ENCODE measurements at regions not wholly inside any gene's neighbourhood (a gene's known extent, or its start where the extent isn't known, plus 50 kb on each side); places are given as distances from the start of the nearest gene placed in this dataset.

DNA sequence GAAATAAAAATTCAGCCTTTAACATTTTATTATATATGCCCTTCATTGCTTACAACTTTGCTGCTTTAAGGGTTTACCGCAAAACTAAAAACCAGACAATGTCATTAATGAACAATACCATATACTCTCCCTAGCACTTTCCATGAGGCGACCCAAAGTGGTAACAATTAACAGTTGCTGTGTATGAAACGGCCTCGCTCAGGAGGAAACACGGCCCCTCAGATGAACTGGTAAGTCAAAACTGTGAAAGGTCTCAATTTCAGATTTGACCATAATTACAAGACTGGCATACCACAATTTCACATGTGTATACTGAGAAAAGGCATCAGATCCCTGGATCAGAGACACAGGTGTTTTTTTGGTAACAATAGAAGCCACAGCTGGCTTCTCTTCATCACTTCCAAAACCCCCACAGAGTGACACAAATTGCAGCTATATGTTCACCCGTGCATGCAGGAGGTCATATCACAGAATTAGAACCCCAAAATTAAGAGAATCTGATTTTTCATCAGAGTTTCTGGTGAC lies 611.9 kb upstream of the ADAMTS5 start:
- intact Hi-C loops (cut with micrococcal nuclease; ENCODE audit: unreplicated experiment): no loop called here
- BruUV-seq (replicated peaks): no TSS peak
- Histone ChIP-seq H3K36me3 (ENCODE audit: control insufficient read depth, insufficient read depth, low read length) (no peaks in the 10 kb centered on the region), H3K4me1 (ENCODE audit: control insufficient read depth, insufficient read depth, low read length) (no peaks in the 10 kb centered on the region), H3K27ac (ENCODE audit: low read length) (no peak overlapping the region), H3K27me3 (ENCODE audit: control insufficient read depth, insufficient read depth, low read length) (no peaks in the 10 kb centered on the region), H3K9me3 (ENCODE audit: control insufficient read depth, insufficient read depth, low read depth, low read length) (no peaks in the 10 kb centered on the region), H3K4me3 (ENCODE audit: low read depth in 2 of 2, low read length in 2 of 2) (no peak overlapping the region)
- ATAC-seq (no peak), DNase-seq (ENCODE audit: low read depth, low spot score) (no peak)
- TF ChIP-seq, protein P1, sequence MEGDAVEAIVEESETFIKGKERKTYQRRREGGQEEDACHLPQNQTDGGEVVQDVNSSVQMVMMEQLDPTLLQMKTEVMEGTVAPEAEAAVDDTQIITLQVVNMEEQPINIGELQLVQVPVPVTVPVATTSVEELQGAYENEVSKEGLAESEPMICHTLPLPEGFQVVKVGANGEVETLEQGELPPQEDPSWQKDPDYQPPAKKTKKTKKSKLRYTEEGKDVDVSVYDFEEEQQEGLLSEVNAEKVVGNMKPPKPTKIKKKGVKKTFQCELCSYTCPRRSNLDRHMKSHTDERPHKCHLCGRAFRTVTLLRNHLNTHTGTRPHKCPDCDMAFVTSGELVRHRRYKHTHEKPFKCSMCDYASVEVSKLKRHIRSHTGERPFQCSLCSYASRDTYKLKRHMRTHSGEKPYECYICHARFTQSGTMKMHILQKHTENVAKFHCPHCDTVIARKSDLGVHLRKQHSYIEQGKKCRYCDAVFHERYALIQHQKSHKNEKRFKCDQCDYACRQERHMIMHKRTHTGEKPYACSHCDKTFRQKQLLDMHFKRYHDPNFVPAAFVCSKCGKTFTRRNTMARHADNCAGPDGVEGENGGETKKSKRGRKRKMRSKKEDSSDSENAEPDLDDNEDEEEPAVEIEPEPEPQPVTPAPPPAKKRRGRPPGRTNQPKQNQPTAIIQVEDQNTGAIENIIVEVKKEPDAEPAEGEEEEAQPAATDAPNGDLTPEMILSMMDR (IDR thresholded peaks at IDR 0.05): no peak
- TF ChIP-seq REST (IDR thresholded peaks at IDR 0.05; ENCODE audit: insufficient read depth in 1 of 2, low read depth in 2 of 2, low read length in 1 of 2) (no peak), POLR2AphosphoS5 (IDR thresholded peaks at IDR 0.05; ENCODE audit: low read depth, low read length) (no peak), SIN3A (IDR thresholded peaks at IDR 0.05; ENCODE audit: borderline replicate concordance, insufficient read depth, low read depth, low read length) (no peak), TCF7L2 (IDR thresholded peaks at IDR 0.05; ENCODE audit: low read depth, low read length) (no peak)
- CTCF ChIA-PET: no interaction called here
- in situ Hi-C loops (cut with HindIII; ENCODE audit: low pct_unique_long_range_greater_than_20kb, low sequenced_read_pairs): no loop called here
- POLR2A ChIA-PET: no interaction called here

DNA sequence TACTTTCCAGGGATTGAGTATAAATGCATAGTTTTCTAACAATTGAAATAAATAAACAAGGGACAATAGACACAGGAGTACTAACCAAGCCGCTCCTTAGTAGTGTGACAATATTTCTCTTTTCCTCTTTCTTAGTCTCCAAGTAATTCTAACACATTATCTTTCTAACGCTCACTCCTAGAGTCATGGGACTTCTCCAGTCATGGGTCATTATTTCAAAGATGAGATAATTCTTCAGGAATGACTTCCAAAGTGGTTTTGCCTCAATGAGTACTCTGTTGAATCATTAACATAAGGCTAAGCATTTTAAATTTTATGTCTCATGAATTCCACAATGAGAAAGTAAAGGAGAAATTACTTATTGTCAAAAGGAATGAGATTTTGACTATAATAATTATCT lies 605.8 kb upstream of the ADAMTS5 start:
- no peak for ATAC-seq
- no TSS peak for BruUV-seq (replicated peaks)
- no peaks in the 10 kb centered on the region for H3K4me1 ChIP-seq (ENCODE audit: control insufficient read depth, insufficient read depth, low read length)
- ChIA-PET CTCF (no interaction called here), POLR2A (no interaction called here)
- H3K9me3 ChIP-seq (ENCODE audit: control insufficient read depth, insufficient read depth, low read depth, low read length): no peaks in the 10 kb centered on the region
- H3K27ac ChIP-seq (ENCODE audit: low read length): no peak overlapping the region
- H3K4me3 ChIP-seq (ENCODE audit: low read depth in 2 of 2, low read length in 2 of 2): no peak overlapping the region
- in situ Hi-C loops (cut with HindIII; ENCODE audit: low pct_unique_long_range_greater_than_20kb, low sequenced_read_pairs) (no loop called here), intact Hi-C loops (cut with micrococcal nuclease; ENCODE audit: unreplicated experiment) (no loop called here)
- no peaks in the 10 kb centered on the region for H3K36me3 ChIP-seq (ENCODE audit: control insufficient read depth, insufficient read depth, low read length)
- H3K27me3 ChIP-seq (ENCODE audit: control insufficient read depth, insufficient read depth, low read length): no peaks in the 10 kb centered on the region
- TF ChIP-seq, protein P1 (IDR thresholded peaks at IDR 0.05): no peak
- TF ChIP-seq TCF7L2 (IDR thresholded peaks at IDR 0.05; ENCODE audit: low read depth, low read length) (no peak), REST (IDR thresholded peaks at IDR 0.05; ENCODE audit: insufficient read depth in 1 of 2, low read depth in 2 of 2, low read length in 1 of 2) (no peak), POLR2AphosphoS5 (IDR thresholded peaks at IDR 0.05; ENCODE audit: low read depth, low read length) (no peak), SIN3A (IDR thresholded peaks at IDR 0.05; ENCODE audit: borderline replicate concordance, insufficient read depth, low read depth, low read length) (no peak)
- DNase-seq (ENCODE audit: low read depth, low spot score): no peak
